Upper lobe of left lung (tissue), 6 donors: ENCODE measurements at regions not wholly inside any gene's neighbourhood (a gene's known extent, or its start where the extent isn't known, plus 50 kb on each side); places are given as distances from the start of the nearest gene placed in this dataset.

ENCODE experiments used
- ATAC-seq, 2 donors: fragments of 200-7000 bp; cut with Tn5 transposase; one replicate each; pipeline ENCODE4 v1.9.1; 2022; ENCODE audit warnings: mild to moderate bottlenecking in 2 of 2, moderate library complexity in 2 of 2; ENCODE audit not compliant: low FRiP score in 2 of 2
- DNase-seq, 2 donors: peaks; one replicate each; pipeline ENCODE4 v3.0.0-alpha.2; 2019 to 2020
- H3K27ac ChIP-seq, 4 donors: fragments of 200-600 bp; sonication (generic); one replicate each; pipeline ENCODE4 v1.5.1; 2016 to 2019
- H3K27me3 ChIP-seq, 4 donors: fragments of 200-600 bp; sonication (generic); one replicate each; pipeline ENCODE4 v1.5.1; 2017 to 2019
- H3K36me3 ChIP-seq, 4 donors: fragments of 200-600 bp; sonication (generic); one replicate each; pipeline ENCODE4 v1.5.1; 2016 to 2019
- H3K4me1 ChIP-seq, 4 donors: fragments of 200-600 bp; sonication (generic); one replicate each; pipeline ENCODE4 v1.5.1; 2018 to 2019
- H3K4me3 ChIP-seq, 4 donors: fragments of 200-600 bp; sonication (generic); one replicate each; pipeline ENCODE4 v1.5.1; 2017 to 2019; ENCODE audit warnings: mild to moderate bottlenecking in 2 of 4, moderate library complexity in 1 of 4
- H3K9me3 ChIP-seq, 4 donors: fragments of 200-600 bp; sonication (generic); one replicate each; pipeline ENCODE4 v1.5.1; 2018 to 2019
- EP300 ChIP-seq, 4 donors: sonication (generic); formaldehyde crosslinking; IDR thresholded peaks; one replicate each; pipeline ENCODE4 v1.5.1; 2017; ENCODE audit warnings: antibody characterized with exemption in 4 of 4, control low read depth in 2 of 4
- POLR2A ChIP-seq, 4 donors: fragments of 450-650 bp; IDR thresholded peaks; one replicate each; pipeline ENCODE4 v1.5.1; 2016 to 2017; ENCODE audit warnings: antibody characterized with exemption in 4 of 4, mild to moderate bottlenecking in 2 of 4
- POLR2AphosphoS5 ChIP-seq, 2 donors: sonication (generic); formaldehyde crosslinking; IDR thresholded peaks; one replicate each; pipeline ENCODE4 v1.5.1; 2017; ENCODE audit warnings: antibody characterized with exemption in 2 of 2
- WGBS, 2 donors: methylation state at CpG; one replicate each; pipeline ENCODE4 v1.1.5; 2017 to 2018; 5-methylcytosine and 5-hydroxymethylcytosine counted together
- TF ChIP-seq, protein P1 (sequence below), 6 experiments: fragments of 450-650 bp in 4 of 6; fragments of 200-600 bp in 2 of 6; sonication (generic) in 2 of 6; IDR thresholded peaks; one replicate each; pipeline ENCODE4 v1.5.1; 2016 to 2019; ENCODE audit warnings: antibody characterized with exemption in 6 of 6
- donor health status: DM: no; HTN: no; CAD: no; lungs with moderate emphysema.
- donor health status: DM: no; HTN: yes; CAD: no; lungs with severe emphysema.

DNA sequence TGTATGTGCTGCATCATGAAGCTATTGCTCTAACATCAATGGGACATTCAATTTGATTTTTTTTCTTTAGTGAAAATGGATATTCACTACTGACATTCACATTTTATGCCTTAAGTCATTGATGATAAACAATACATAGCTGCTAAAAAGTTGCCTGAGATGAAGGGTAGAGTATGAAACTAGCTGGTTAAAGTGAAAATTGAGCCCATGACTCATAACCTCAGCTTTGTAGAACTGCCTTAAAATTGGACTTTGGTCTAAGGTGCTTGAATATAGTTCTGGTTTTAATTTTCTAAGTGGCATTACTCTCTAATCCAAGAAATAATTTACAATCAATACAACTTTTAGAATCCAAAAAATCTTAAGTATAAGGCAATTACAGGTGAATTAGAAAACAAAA lies 740.4 kb upstream of the RIOK2 start:
- Histone ChIP-seq H3K27me3 (no peaks in the 10 kb centered on the region), H3K4me1 (no peaks in the 10 kb centered on the region), H3K36me3 (no peaks in the 10 kb centered on the region), H3K9me3 (no peaks in the 10 kb centered on the region), H3K27ac (no peak overlapping the region), H3K4me3 (no peak overlapping the region)
- DNase-seq = no peak
- ATAC-seq = no peak
- TF ChIP-seq POLR2AphosphoS5 (IDR thresholded peaks at IDR 0.05) (no peak), POLR2A (IDR thresholded peaks at IDR 0.05) (no peak), EP300 (IDR thresholded peaks at IDR 0.05) (no peak)
- TF ChIP-seq, protein P1, sequence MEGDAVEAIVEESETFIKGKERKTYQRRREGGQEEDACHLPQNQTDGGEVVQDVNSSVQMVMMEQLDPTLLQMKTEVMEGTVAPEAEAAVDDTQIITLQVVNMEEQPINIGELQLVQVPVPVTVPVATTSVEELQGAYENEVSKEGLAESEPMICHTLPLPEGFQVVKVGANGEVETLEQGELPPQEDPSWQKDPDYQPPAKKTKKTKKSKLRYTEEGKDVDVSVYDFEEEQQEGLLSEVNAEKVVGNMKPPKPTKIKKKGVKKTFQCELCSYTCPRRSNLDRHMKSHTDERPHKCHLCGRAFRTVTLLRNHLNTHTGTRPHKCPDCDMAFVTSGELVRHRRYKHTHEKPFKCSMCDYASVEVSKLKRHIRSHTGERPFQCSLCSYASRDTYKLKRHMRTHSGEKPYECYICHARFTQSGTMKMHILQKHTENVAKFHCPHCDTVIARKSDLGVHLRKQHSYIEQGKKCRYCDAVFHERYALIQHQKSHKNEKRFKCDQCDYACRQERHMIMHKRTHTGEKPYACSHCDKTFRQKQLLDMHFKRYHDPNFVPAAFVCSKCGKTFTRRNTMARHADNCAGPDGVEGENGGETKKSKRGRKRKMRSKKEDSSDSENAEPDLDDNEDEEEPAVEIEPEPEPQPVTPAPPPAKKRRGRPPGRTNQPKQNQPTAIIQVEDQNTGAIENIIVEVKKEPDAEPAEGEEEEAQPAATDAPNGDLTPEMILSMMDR (IDR thresholded peaks at IDR 0.05) = no peak

DNA sequence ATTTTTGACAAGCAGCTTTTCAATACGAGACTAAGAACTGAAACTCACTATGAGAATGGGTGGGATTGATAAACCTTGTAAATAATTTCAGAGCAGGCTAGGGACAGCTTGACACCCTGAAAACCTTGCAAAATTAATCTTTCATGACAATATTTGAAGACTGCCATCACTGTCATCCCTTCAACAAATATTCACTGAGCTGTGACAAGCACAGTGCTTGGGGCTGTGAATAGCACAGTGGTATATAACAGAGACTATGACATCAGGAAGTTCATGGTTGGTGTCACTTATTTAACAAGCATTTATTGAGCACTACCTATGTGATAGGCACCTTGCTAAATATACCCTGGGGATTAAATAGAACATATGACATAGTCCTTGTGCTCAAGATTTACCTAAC lies 741.0 kb upstream of the RIOK2 start:
- H3K36me3 ChIP-seq = no peaks in the 10 kb centered on the region
- H3K27me3 ChIP-seq = no peaks in the 10 kb centered on the region
- TF ChIP-seq, protein P1 (IDR thresholded peaks at IDR 0.05) = no peak
- TF ChIP-seq POLR2A (IDR thresholded peaks at IDR 0.05) (no peak), EP300 (IDR thresholded peaks at IDR 0.05) (no peak), POLR2AphosphoS5 (IDR thresholded peaks at IDR 0.05) (no peak)
- 71 to 79% methylated on average over 1 of the region's 1 CpG for WGBS, 2 donors
- H3K27ac ChIP-seq = no peak overlapping the region
- no peak for ATAC-seq
- no peaks in the 10 kb centered on the region for H3K4me1 ChIP-seq
- no peak for DNase-seq
- H3K9me3 ChIP-seq = no peaks in the 10 kb centered on the region
- no peak overlapping the region for H3K4me3 ChIP-seq

DNA sequence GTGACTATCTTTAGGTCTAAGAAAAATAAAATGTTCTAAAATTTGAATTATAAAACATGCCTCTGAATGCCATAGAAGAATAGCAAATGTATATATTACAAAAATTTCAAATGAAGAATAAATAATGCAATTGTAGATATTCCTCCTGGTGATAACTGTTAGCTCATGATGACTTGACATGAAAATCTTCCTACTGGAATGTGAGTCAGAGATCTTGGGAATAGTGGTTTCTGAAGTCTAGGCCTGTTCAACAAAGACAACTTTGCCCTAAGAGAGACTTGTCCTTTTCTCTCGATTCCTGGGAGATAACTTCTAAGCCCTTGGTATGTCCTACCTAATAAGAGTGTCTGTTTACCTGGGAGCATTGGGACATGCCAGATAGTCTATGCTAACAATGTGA lies 746.3 kb upstream of the RIOK2 start:
- TF ChIP-seq, protein P1 (IDR thresholded peaks at IDR 0.05) = no peak
- no peak for TF ChIP-seq POLR2A (IDR thresholded peaks at IDR 0.05)
- no peak for TF ChIP-seq EP300 (IDR thresholded peaks at IDR 0.05)
- no peak for TF ChIP-seq POLR2AphosphoS5 (IDR thresholded peaks at IDR 0.05)
- 82 to 100% methylated on average over 1 of the region's 1 CpG for WGBS, 2 donors

DNA sequence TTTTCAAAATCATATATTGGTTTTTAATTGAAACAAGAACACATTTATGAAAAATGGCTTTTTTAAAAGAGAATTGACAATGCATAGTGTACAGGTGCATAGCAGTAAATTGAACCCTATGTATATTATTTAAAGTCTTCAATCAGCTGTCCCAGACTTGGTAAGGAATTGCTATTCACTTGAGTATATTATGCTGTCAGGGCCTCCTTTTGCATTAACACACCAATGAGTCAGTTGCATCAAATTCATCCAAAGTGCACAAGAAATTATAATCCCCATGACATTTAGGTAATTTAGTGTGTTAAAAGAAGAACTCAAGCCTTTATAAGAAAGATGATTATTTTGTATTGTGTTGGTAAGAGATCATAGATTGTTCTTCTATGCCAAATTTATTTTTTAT lies 748.8 kb upstream of the RIOK2 start:
- no peak overlapping the region for H3K27ac ChIP-seq
- ATAC-seq (no peak), DNase-seq (no peak)
- H3K27me3 ChIP-seq = no peaks in the 10 kb centered on the region
- no peaks in the 10 kb centered on the region for H3K4me1 ChIP-seq
- no peak overlapping the region for H3K4me3 ChIP-seq
- H3K36me3 ChIP-seq = no peaks in the 10 kb centered on the region
- TF ChIP-seq, protein P1 (IDR thresholded peaks at IDR 0.05) = no peak
- TF ChIP-seq POLR2A (IDR thresholded peaks at IDR 0.05) (no peak), POLR2AphosphoS5 (IDR thresholded peaks at IDR 0.05) (no peak), EP300 (IDR thresholded peaks at IDR 0.05) (no peak)
- no peaks in the 10 kb centered on the region for H3K9me3 ChIP-seq

More for the DNA sequence above, 746.3 kb upstream of the RIOK2 start:
- Histone ChIP-seq H3K9me3 (no peaks in the 10 kb centered on the region), H3K27ac (no peak overlapping the region), H3K36me3 (no peaks in the 10 kb centered on the region), H3K4me3 (no peak overlapping the region), H3K4me1 (no peaks in the 10 kb centered on the region), H3K27me3 (no peaks in the 10 kb centered on the region)
- DNase-seq = no peak
- no peak for ATAC-seq

DNA sequence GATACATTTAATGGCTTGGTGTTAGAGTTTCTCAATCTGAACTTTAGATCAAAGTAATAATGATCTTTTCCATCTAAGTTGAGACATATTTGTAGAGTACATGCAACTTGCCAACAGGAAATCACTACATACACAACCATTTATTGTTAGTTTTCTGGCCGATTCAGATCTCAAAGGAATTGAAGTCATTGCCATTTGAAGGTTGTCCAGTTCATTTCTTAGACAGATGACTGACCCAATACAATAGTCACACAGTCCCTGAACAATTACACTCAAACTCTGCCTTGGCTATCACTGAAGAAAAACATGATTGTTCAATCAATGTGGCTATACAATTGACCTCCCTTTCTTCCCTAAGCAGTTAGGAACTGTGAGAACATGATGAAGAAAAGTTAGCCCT lies 753.2 kb upstream of the RIOK2 start:
- H3K9me3 ChIP-seq = no peaks in the 10 kb centered on the region
- H3K4me1 ChIP-seq = no peaks in the 10 kb centered on the region
- ATAC-seq = no peak
- H3K27ac ChIP-seq = no peak overlapping the region
- no peaks in the 10 kb centered on the region for H3K36me3 ChIP-seq
- no peaks in the 10 kb centered on the region for H3K27me3 ChIP-seq
- TF ChIP-seq POLR2A (IDR thresholded peaks at IDR 0.05) (no peak), EP300 (IDR thresholded peaks at IDR 0.05) (no peak), POLR2AphosphoS5 (IDR thresholded peaks at IDR 0.05) (no peak)
- TF ChIP-seq, protein P1 (IDR thresholded peaks at IDR 0.05) = no peak
- DNase-seq = no peak
- no peak overlapping the region for H3K4me3 ChIP-seq
- WGBS, 2 donors = 53 to 60% methylated on average over 1 of the region's 1 CpG
